SK-N-SH (cell line): ENCODE measurements at regions not wholly inside any gene's neighbourhood (a gene's known extent, or its start where the extent isn't known, plus 50 kb on each side); places are given as distances from the start of the nearest gene placed in this dataset.

ENCODE experiments used
- CTCF ChIA-PET: fragments of 300-600, 350-600 bp; formaldehyde crosslinking; extraction: SDS; loops from one replicate; lab custom pipeline; 2021; lab: Yijun Ruan, JAX
- POLR2A ChIA-PET: fragments of 350-600 bp; sonication (Branson Sonifier 250); formaldehyde crosslinking; extraction: SDS; loops from one replicate; lab custom pipeline; 2020; ENCODE audit warnings: antibody characterized with exemption, inconsistent platforms; lab: Yijun Ruan, JAX
- DNase-seq: peaks from one replicate; pipeline ENCODE4 v3.0.0; 2012
- H2AFZ ChIP-seq: fragments of 200-600 bp; sonication (generic); 2 replicates; pipeline ENCODE4 v1.8.1; 2016; ENCODE audit warnings: antibody characterized with exemption, mild to moderate bottlenecking, low read depth
- H3F3A ChIP-seq: fragments of 200-600 bp; sonication (generic); replicated peaks from 2 replicates; pipeline ENCODE3; 2016; ENCODE audit warnings: antibody characterized with exemption, mild to moderate bottlenecking; ENCODE audit not compliant: insufficient read depth
- H3K27ac ChIP-seq, 2 experiments: fragments of 200-500 bp in 1 of 2; fragments of 200-600 bp in 1 of 2; sonication (Bioruptor generic) in 1 of 2; sonication (generic), shearing (Covaris generic) in 1 of 2; 2 replicates each; pipeline versions ENCODE4 v1.5.1 to v1.6.1; 2014 to 2016; ENCODE audit warnings: low read depth in 2 of 2, inconsistent platforms in 1 of 2, low read length in 1 of 2, mild to moderate bottlenecking in 1 of 2, mixed read lengths in 1 of 2
- H3K27me3 ChIP-seq: fragments of 200-600 bp; sonication (generic), shearing (Covaris generic); 2 replicates; pipeline ENCODE4 v1.6.1; 2016; ENCODE audit warnings: mixed run types; ENCODE audit not compliant: insufficient read depth
- H3K36me3 ChIP-seq, 2 experiments: fragments of 200-500 bp in 1 of 2; fragments of 200-600 bp in 1 of 2; sonication (Bioruptor generic) in 1 of 2; sonication (generic) in 1 of 2; replicated peaks in 1 of 2; 2 replicates each; pipeline versions ENCODE3 to v1.5.1; 2014 to 2016; ENCODE audit warnings: low read length in 1 of 2, mild to moderate bottlenecking in 1 of 2; ENCODE audit not compliant: insufficient read depth in 2 of 2, control insufficient read depth in 1 of 2
- H3K4me1 ChIP-seq, 2 experiments: fragments of 200-500 bp in 1 of 2; fragments of 200-600 bp in 1 of 2; sonication (Bioruptor generic) in 1 of 2; sonication (generic), shearing (Covaris generic) in 1 of 2; 2 replicates each; pipeline versions ENCODE4 v1.5.1 to v1.6.1; 2014 to 2016; ENCODE audit warnings: low read depth in 1 of 2, low read length in 1 of 2, mixed run types in 1 of 2; ENCODE audit not compliant: insufficient read depth in 2 of 2, control insufficient read depth in 1 of 2
- H3K4me2 ChIP-seq: fragments of 200-600 bp; sonication (generic), shearing (Covaris generic); 2 replicates; pipeline ENCODE4 v1.6.1; 2017; ENCODE audit warnings: mixed run types
- H3K4me3 ChIP-seq, 2 experiments: fragments of 200-500 bp in 1 of 2; fragments of 200-600 bp in 1 of 2; sonication (Bioruptor generic) in 1 of 2; sonication (generic), shearing (Covaris generic) in 1 of 2; 2 replicates each; pipeline versions ENCODE4 v1.5.1 to v1.8.1; 2014 to 2016; ENCODE audit warnings: low read depth in 2 of 2, inconsistent platforms in 1 of 2, low read length in 1 of 2, mild to moderate bottlenecking in 1 of 2, mixed read lengths in 1 of 2, moderate library complexity in 1 of 2
- H3K79me2 ChIP-seq: fragments of 200-600 bp; sonication (generic); 2 replicates; pipeline ENCODE4 v1.8.1; 2017; ENCODE audit warnings: mild to moderate bottlenecking; ENCODE audit not compliant: insufficient read depth
- H3K9ac ChIP-seq: fragments of 200-600 bp; sonication (generic); 2 replicates; pipeline ENCODE4 v1.6.1; 2017; ENCODE audit warnings: mixed run types
- H3K9me2 ChIP-seq: fragments of 200-600 bp; sonication (generic); 2 replicates; pipeline ENCODE4 v1.6.1; 2017; ENCODE audit warnings: mixed run types
- H3K9me3 ChIP-seq: fragments of 200-600 bp; sonication (generic); 2 replicates; pipeline ENCODE4 v1.6.1; 2017; ENCODE audit warnings: mixed run types, mild to moderate bottlenecking, moderate library complexity
- H4K20me1 ChIP-seq: fragments of 200-600 bp; sonication (generic); 2 replicates; pipeline ENCODE4 v1.6.1; 2017; ENCODE audit warnings: mild to moderate bottlenecking, mixed run types; ENCODE audit not compliant: insufficient read depth
- EZH2phosphoT487 ChIP-seq: fragments of 200-600 bp; sonication (generic); IDR thresholded peaks from 2 replicates; pipeline ENCODE4 v1.6.1; 2017; ENCODE audit warnings: low read depth, mixed run types, mild to moderate bottlenecking, antibody characterized with exemption, moderate library complexity, borderline replicate concordance
- FOXJ3 ChIP-seq: sonication (generic); formaldehyde crosslinking; IDR thresholded peaks from 2 replicates; pipeline ENCODE4 v1.5.1; 2020; ENCODE audit warnings: mild to moderate bottlenecking, missing genetic modification reagents
- FOXM1 ChIP-seq: IDR thresholded peaks from 2 replicates; pipeline ENCODE4 v1.4.0; 2012; ENCODE audit warnings: low read depth, mild to moderate bottlenecking
- MXI1 ChIP-seq: IDR thresholded peaks from 2 replicates; pipeline ENCODE4 v1.6.1; 2012; ENCODE audit warnings: mild to moderate bottlenecking, low read depth, low read length, improper control_type of control experiment
- NFIC ChIP-seq: IDR thresholded peaks from 2 replicates; pipeline ENCODE4 v1.4.0; 2012; ENCODE audit warnings: borderline replicate concordance
- PBX3 ChIP-seq: IDR thresholded peaks from 2 replicates; pipeline ENCODE4; 2012
- RAD21 ChIP-seq: IDR thresholded peaks from 2 replicates; pipeline ENCODE4 v1.6.1; 2012; ENCODE audit warnings: mild to moderate bottlenecking, low read length
- RXRA ChIP-seq: IDR thresholded peaks from 2 replicates; pipeline ENCODE4 v1.4.0; 2012; ENCODE audit warnings: low read depth, mild to moderate bottlenecking, borderline replicate concordance
- SIN3A ChIP-seq: IDR thresholded peaks from 2 replicates; pipeline ENCODE4 v1.6.1; 2012; ENCODE audit warnings: low read depth, mild to moderate bottlenecking, low read length, moderate library complexity, borderline replicate concordance
- TAF1 ChIP-seq: IDR thresholded peaks from 2 replicates; pipeline ENCODE4 v1.6.1; 2012; ENCODE audit warnings: low read depth, mild to moderate bottlenecking, low read length, moderate library complexity, borderline replicate concordance
- TCF12 ChIP-seq: IDR thresholded peaks from 2 replicates; pipeline ENCODE4 v1.4.0; 2012
- USF2 ChIP-seq: fragments of 150-350 bp; IDR thresholded peaks from 2 replicates; pipeline ENCODE4 v1.6.1; 2017; ENCODE audit warnings: antibody characterized with exemption, low read length, low read depth, borderline replicate concordance
- WGBS: methylation state at CpG from one replicate; pipeline ENCODE4 v1.1.6; 2017; ENCODE audit warnings: low lambda C conversion rate; 5-methylcytosine and 5-hydroxymethylcytosine counted together

- WGBS, result 61% methylated on average over 1 of the region's 1 CpG
- H3K9me2 ChIP-seq, result no peaks in the 10 kb centered on the region; the same call in 1 of the 2 replicates
- H2AFZ ChIP-seq, result no peak overlapping the region
- no peaks in the 10 kb centered on the region for H3K79me2 ChIP-seq
- CTCF ChIA-PET, result no interaction called here
- peaks cover 0 to 5% of the 10 kb centered on the region in 2 experiments; a peak in 1 of 4 replicates for H3K4me1 ChIP-seq
- no peak for TF ChIP-seq RXRA
- TF ChIP-seq RAD21, result no peak
- no peak for TF ChIP-seq TAF1
- no peak for TF ChIP-seq USF2
- TF ChIP-seq, all 33 proteins: peak for 0
- Histone ChIP-seq H3K27me3 (no peaks in the 10 kb centered on the region), H3K4me2 (no peak overlapping the region), H4K20me1 (no peaks in the 10 kb centered on the region), H3K9ac (no peak overlapping the region), H3F3A (no peaks in the 10 kb centered on the region), H3K9me3 (no peaks in the 10 kb centered on the region), H3K36me3 (no peaks in the 10 kb centered on the region), H3K27ac (no peak overlapping the region), H3K4me3 (no peak overlapping the region)
- no peak for DNase-seq
- POLR2A ChIA-PET, result interaction anchor here (0.6 kb wide), 1 partner anchor 79 kb away, joined by 3 read pairs; no protein-coding TSS in a partner anchor
Observed at GRCh38 chr7:125530553-125530952, 600.9 kb upstream of the POT1 start.

- Histone ChIP-seq H4K20me1 (no peaks in the 10 kb centered on the region), H2AFZ (no peak overlapping the region), H3K4me1 (peaks cover 0 to 5% of the 10 kb centered on the region in 2 experiments; a peak in 1 of 4 replicates), H3F3A (no peaks in the 10 kb centered on the region), H3K9me3 (no peaks in the 10 kb centered on the region), H3K79me2 (no peaks in the 10 kb centered on the region), H3K4me3 (no peak overlapping the region), H3K27me3 (no peaks in the 10 kb centered on the region), H3K9me2 (no peaks in the 10 kb centered on the region; the same call in 1 of the 2 replicates), H3K9ac (no peak overlapping the region), H3K36me3 (no peaks in the 10 kb centered on the region), H3K27ac (no peak overlapping the region), H3K4me2 (no peak overlapping the region)
- no peak for DNase-seq
- ChIA-PET CTCF (interaction anchor here (1.2 kb wide), 1 partner anchor 10 kb away, joined by 5 read pairs; no protein-coding TSS in a partner anchor), POLR2A (no interaction called here)
- WGBS, result 5% methylated on average over 1 of the region's 1 CpG
- TF ChIP-seq RAD21 (no peak), PBX3 (no peak), FOXM1 (no peak), NFIC (no peak), SIN3A (no peak), MXI1 (no peak), EZH2phosphoT487 (no peak), TCF12 (no peak), FOXJ3 (CRISPR knock-in tag) (no peak)
Observed at GRCh38 chr7:125529249-125529648, 599.6 kb upstream of the POT1 start.
